GM12872 (cell line): ENCODE measurements at regions not wholly inside any gene's neighbourhood (a gene's known extent, or its start where the extent isn't known, plus 50 kb on each side); places are given as distances from the start of the nearest gene placed in this dataset.

Experiments
- CTCF ChIP-seq: IDR thresholded peaks from 3 replicates; pipeline ENCODE4 v1.5.1; 2011; ENCODE audit warnings: low read depth, mild to moderate bottlenecking, low read length, moderate library complexity; ENCODE audit not compliant: insufficient read depth

GRCh38 chr15:66928101-66928500 lies 137.3 kb upstream of the SMAD3 start:
- no peak for TF ChIP-seq CTCF

GRCh38 chr15:66928784-66929183 lies 136.6 kb upstream of the SMAD3 start:
- no peak for TF ChIP-seq CTCF

GRCh38 chr15:66929843-66930402 lies 135.5 kb upstream of the SMAD3 start:
- no peak for TF ChIP-seq CTCF

GRCh38 chr15:66931768-66932633 lies 133.4 kb upstream of the SMAD3 start:
- TF ChIP-seq CTCF: no peak

GRCh38 chr15:66932634-66933024 lies 132.8 kb upstream of the SMAD3 start:
- no peak for TF ChIP-seq CTCF

GRCh38 chr15:66933932-66934867 lies 131.2 kb upstream of the SMAD3 start:
- no peak for TF ChIP-seq CTCF
